ENCODE measurements at regions not wholly inside any gene's neighbourhood (a gene's known extent, or its start where the extent isn't known, plus 50 kb on each side); places are given as distances from the start of the nearest gene placed in this dataset.

DNA sequence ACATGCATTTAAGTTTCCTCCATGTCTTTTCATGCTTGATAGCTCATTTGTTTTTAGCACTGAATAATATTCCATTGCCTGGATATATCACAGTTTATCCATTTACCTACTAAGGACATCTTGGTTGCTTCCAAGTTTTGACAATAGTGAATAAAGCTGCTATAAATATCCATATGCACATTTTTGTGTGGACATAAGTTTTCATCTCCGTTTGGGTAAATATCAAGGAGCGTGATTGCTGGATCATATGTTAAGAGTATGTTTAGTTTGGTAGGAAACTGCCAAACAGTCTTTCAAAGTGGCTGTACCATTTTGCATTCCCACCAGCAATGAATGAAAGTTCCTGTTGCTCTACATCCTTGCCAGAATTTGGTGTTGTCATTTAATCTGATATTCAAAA, 172.5 kb downstream of the DHX15 start:
- Histone ChIP-seq H3K27ac (no peak overlapping the region), H3K36me3 (replicated peaks in 1 of 2) (no peaks in the 10 kb centered on the region), H3K9me3 (replicated peaks in 1 of 3) (no peaks in the 10 kb centered on the region), H3K27me3 (no peaks in the 10 kb centered on the region), H3K4me3 (no peak overlapping the region), H3K4me1 (replicated peaks in 1 of 2) (no peaks in the 10 kb centered on the region)
- 74 to 88% (median 86%) methylated on average over 2 of the region's 2 CpGs for WGBS, 4 donors
- DNase-seq: no peak
- TF ChIP-seq POLR2A (IDR thresholded peaks at IDR 0.05) (no peak), CTCF (IDR thresholded peaks at IDR 0.05) (no peak)
- intact Hi-C loops (cut with DNase I): no loop called here

DNA sequence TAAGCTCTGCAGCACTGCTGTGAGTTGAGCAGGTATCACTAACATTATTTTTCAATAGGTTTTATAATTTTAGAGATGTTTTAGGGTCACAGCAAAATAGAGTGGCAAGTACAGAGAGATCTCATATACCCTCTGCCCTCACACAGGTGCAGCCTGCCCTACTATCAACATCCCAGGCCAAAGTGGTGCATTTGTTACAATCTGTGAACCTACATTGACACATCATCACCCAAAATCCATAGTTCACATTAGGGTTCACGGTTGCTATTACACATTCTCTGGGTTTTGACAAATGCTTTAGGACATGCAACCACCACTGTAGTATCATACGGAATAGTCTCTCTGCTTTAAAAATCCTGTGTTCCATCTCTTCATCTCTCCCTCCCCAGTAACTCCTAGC, 173.1 kb downstream of the DHX15 start:
- intact Hi-C loops (cut with DNase I): no loop called here
- no peak overlapping the region for H3K27ac ChIP-seq
- WGBS, 4 donors: 69 to 79% (median 73%) methylated on average over 2 of the region's 2 CpGs
- TF ChIP-seq CTCF (IDR thresholded peaks at IDR 0.05): no peak
- TF ChIP-seq POLR2A (IDR thresholded peaks at IDR 0.05): no peak
- no peaks in the 10 kb centered on the region for H3K9me3 ChIP-seq (replicated peaks in 1 of 3)
- no peak overlapping the region for H3K4me3 ChIP-seq
- H3K4me1 ChIP-seq (replicated peaks in 1 of 2): no peaks in the 10 kb centered on the region
- DNase-seq: no peak
- no peaks in the 10 kb centered on the region for H3K27me3 ChIP-seq
- no peaks in the 10 kb centered on the region for H3K36me3 ChIP-seq (replicated peaks in 1 of 2)

DNA sequence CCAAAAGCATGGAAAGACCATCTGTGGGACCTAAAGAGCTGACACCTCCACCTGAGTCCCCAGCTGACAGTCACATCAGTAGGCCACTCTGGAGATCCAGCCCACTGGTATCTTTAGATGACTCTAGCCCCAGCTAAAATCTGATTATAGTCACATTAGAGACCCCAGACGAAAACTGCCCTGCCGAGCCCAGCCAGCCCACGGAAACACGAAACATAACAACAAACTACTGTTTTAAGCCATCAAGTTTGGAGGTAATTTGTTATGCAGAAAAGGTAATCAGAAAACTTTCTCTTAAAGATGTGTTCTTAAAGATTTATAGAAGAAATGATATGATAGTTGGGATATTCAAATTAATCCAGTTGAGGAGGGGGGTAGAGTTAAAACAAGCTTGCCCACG, 175.7 kb downstream of the DHX15 start:
- intact Hi-C loops (cut with DNase I): no loop called here

GRCh38 chr4:24405926-24406325, 178.4 kb downstream of the DHX15 start:
- 71 to 76% (median 75%) methylated on average over 5 of the region's 5 CpGs for WGBS, 4 donors
- TF ChIP-seq CTCF (IDR thresholded peaks at IDR 0.05) (no peak), POLR2A (IDR thresholded peaks at IDR 0.05) (no peak)
- Histone ChIP-seq H3K4me3 (no peak overlapping the region), H3K36me3 (replicated peaks in 1 of 2) (no peaks in the 10 kb centered on the region), H3K27me3 (no peaks in the 10 kb centered on the region), H3K27ac (no peak overlapping the region), H3K4me1 (replicated peaks in 1 of 2) (no peaks in the 10 kb centered on the region), H3K9me3 (replicated peaks in 1 of 3) (no peaks in the 10 kb centered on the region)
- no peak for DNase-seq
- intact Hi-C loops (cut with DNase I): no loop called here

More for the DNA sequence above, 175.7 kb downstream of the DHX15 start:
- TF ChIP-seq CTCF (IDR thresholded peaks at IDR 0.05): no peak
- no peak for TF ChIP-seq POLR2A (IDR thresholded peaks at IDR 0.05)
- H3K36me3 ChIP-seq (replicated peaks in 1 of 2): no peaks in the 10 kb centered on the region
- DNase-seq: no peak
- H3K9me3 ChIP-seq (replicated peaks in 1 of 3): no peaks in the 10 kb centered on the region
- no peaks in the 10 kb centered on the region for H3K4me1 ChIP-seq (replicated peaks in 1 of 2)
- H3K27me3 ChIP-seq: no peaks in the 10 kb centered on the region
- WGBS, 4 donors: 85 to 92% (median 88%) methylated on average over 5 of the region's 5 CpGs
- H3K27ac ChIP-seq: no peak overlapping the region
- H3K4me3 ChIP-seq: no peak overlapping the region
